GM18909 (cell line): ENCODE measurements at regions not wholly inside any gene's neighbourhood (a gene's known extent, or its start where the extent isn't known, plus 50 kb on each side); places are given as distances from the start of the nearest gene placed in this dataset.

Source experiments
- ATAC-seq: cut with Tn5 transposase; IDR thresholded peaks from one replicate; pipeline ENCODE4 v1.9.1; 2021; ENCODE audit warnings: mild to moderate bottlenecking; ENCODE audit not compliant: unreplicated experiment, poor library complexity

GRCh38 chr2:62447411-62447810 is 58.6 kb downstream of the TMEM17 start:
- no peak for ATAC-seq

GRCh38 chr2:62446491-62446890 is 59.5 kb downstream of the TMEM17 start:
- ATAC-seq, result no peak

GRCh38 chr2:62443886-62444285 is 62.1 kb downstream of the TMEM17 start:
- ATAC-seq, result no peak

- ATAC-seq, result no peak
Measured at GRCh38 chr2:62443471-62443870, 62.5 kb downstream of the TMEM17 start.

- ATAC-seq, result no peak
Measured at GRCh38 chr2:62441824-62442223, 64.2 kb downstream of the TMEM17 start.

GRCh38 chr2:62441421-62441820 is 64.6 kb downstream of the TMEM17 start:
- ATAC-seq, result no peak

- no peak for ATAC-seq
Measured at GRCh38 chr2:62440281-62440946, 65.6 kb downstream of the TMEM17 start.

- no peak for ATAC-seq
Measured at GRCh38 chr2:62439425-62439824, 66.6 kb downstream of the TMEM17 start.

- ATAC-seq, result no peak
Measured at GRCh38 chr2:62437785-62438184, 68.2 kb downstream of the TMEM17 start.

- peak; percentile 88 for ATAC-seq
Measured at GRCh38 chr2:62435720-62436119, 70.3 kb downstream of the TMEM17 start.

- no peak for ATAC-seq
Measured at GRCh38 chr2:62432407-62432806, 73.6 kb downstream of the TMEM17 start.

GRCh38 chr2:62431512-62431911 is 74.5 kb downstream of the TMEM17 start:
- ATAC-seq, result no peak

GRCh38 chr2:62430146-62430545 is 75.8 kb downstream of the TMEM17 start:
- ATAC-seq, result no peak

GRCh38 chr2:62427146-62427545 is 78.8 kb downstream of the TMEM17 start:
- no peak for ATAC-seq

GRCh38 chr2:62426154-62426912 is 79.7 kb downstream of the TMEM17 start:
- no peak for ATAC-seq

- no peak for ATAC-seq
Measured at GRCh38 chr2:62425684-62426083, 80.3 kb downstream of the TMEM17 start.

- no peak for ATAC-seq
Measured at GRCh38 chr2:62424899-62425298, 81.1 kb downstream of the TMEM17 start.

- no peak for ATAC-seq
Measured at GRCh38 chr2:62423883-62424458, 82.0 kb downstream of the TMEM17 start.

GRCh38 chr2:62423235-62423634 is 82.8 kb downstream of the TMEM17 start:
- ATAC-seq, result no peak

- ATAC-seq, result peak; percentile 2
Measured at GRCh38 chr2:62415518-62415917, 90.5 kb downstream of the TMEM17 start.

- ATAC-seq, result peak; percentile 82
Measured at GRCh38 chr2:62415019-62415431, 91.0 kb downstream of the TMEM17 start.
